Activated gamma-delta T cell treated with Interleukin-2 at 50 U/mL for 16 hours (primary cell): ENCODE measurements at regions not wholly inside any gene's neighbourhood (a gene's known extent, or its start where the extent isn't known, plus 50 kb on each side); places are given as distances from the start of the nearest gene placed in this dataset.

Experiments used
- DNase-seq: peaks from one replicate; pipeline ENCODE4 v3.0.0-alpha.2; 2020

DNA sequence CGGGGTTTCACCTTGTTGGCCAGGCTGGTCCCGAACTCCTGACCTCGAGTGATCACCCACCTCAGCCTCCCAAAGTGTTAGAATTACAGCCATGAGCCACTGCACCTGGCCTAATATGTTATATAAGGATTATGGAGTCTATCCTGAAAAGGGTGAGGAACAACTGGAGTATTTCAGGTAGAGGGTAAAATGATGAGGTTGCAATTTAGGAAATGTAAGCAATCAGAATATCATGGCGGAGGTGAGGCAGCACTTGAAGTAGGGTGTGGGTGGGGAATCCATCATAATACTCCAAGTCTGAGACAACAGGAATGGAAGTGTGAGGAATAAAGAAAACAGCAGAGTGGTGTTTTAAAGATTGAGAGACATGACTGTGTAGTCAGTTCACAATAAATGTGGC is 582.2 kb downstream of the FGF9 start:
- DNase-seq, result no peak

GRCh38 chr13:22256111-22256639 is 585.3 kb downstream of the FGF9 start:
- no peak for DNase-seq

GRCh38 chr13:22262001-22262885 is 591.4 kb downstream of the FGF9 start:
- DNase-seq, result no peak

DNA sequence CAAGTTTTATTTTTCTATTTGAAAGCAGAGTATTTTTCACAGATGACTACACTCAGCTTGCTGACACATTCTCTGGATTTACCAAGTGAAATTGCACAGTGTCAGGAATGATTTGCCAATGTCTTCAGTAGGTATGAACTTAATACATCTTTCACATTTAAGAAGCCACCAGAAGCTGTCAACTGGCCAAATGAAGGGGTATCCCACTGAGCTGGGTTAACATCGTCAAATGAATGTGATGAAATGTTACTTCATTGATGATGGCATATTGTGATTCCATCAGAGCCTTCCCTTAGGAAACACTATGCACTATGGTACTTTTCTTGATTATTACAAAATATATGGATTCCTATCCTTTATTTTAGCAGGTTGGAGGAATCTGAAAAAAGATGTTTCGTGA is 592.3 kb downstream of the FGF9 start:
- no peak for DNase-seq

DNA sequence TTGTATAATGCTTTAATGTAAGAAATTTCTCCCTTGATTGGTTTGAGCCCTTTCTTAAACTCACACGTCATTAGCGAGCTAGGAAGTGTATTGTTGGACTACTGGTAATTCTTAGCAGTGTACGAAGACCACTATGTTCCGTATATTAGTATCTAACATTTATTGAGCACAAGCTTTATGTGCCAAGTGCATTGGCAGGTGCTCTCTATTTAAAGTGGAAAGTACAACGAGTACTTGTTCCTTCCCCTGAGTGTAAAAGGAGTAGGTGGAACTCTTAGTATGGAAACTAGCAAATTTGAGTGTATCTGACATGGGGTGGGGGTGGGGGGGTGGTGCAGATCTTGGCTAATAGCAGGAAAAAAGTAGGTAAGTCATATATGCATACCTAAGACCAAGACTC is 594.7 kb downstream of the FGF9 start:
- DNase-seq, result no peak

DNA sequence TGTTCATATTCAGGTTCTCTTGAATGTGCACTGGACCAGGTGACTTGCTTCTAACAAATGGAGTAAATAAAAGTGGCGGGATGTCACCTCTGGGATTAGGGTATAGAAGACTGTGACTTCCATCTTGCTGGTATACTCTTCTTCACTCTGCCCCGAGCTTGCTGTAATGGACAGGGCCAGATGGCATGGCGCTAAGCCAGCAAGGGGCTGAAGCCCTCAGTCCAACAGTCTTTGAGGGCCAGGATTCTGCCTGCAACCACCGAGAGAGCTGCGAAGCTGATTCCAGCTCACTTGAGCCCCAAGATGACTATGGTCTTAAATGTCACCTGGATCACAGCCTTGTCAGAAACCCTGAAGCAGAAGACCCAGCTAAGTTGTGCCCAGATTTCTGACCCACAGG is 600.0 kb downstream of the FGF9 start:
- DNase-seq, result no peak

DNA sequence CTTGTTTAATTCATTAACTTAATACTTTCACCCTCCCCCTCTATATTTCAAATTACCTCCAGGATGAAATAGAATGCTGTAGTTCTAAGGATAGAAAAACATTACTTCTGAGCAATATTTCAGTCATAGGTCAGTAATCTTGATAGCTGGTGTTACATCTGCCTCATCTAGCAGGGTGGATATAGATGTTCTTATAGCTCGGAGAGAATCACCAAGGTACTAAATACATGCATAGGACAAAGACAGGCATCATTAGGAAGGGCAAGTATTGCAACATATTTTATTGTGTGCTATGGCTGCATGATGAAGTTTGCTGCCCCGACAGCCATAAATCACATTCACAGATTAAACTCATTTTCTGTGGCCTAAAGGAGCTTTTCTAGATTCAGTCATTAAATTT is 601.0 kb downstream of the FGF9 start:
- DNase-seq, result no peak

DNA sequence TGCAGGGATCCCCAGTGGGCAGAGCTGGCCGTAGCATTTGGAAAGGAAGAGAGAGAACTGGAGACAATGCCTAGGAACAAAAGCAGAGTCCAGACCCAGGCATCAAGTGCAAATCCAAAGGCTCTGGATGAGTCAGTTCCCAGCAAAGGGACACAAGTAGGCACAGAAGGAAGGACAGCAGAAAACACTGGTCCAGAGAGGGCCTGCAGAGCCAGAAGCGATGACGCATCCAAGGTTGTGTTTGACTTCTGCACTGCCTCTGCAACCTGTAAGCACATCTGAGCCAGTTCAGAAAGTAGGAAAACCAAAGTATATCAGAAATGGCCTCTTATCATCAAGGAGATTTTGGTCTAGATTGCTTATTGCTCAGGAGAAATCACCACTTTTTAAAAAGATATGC is 604.5 kb downstream of the FGF9 start:
- no peak for DNase-seq

GRCh38 chr13:22276616-22277015 is 605.7 kb downstream of the FGF9 start:
- DNase-seq, result no peak

DNA sequence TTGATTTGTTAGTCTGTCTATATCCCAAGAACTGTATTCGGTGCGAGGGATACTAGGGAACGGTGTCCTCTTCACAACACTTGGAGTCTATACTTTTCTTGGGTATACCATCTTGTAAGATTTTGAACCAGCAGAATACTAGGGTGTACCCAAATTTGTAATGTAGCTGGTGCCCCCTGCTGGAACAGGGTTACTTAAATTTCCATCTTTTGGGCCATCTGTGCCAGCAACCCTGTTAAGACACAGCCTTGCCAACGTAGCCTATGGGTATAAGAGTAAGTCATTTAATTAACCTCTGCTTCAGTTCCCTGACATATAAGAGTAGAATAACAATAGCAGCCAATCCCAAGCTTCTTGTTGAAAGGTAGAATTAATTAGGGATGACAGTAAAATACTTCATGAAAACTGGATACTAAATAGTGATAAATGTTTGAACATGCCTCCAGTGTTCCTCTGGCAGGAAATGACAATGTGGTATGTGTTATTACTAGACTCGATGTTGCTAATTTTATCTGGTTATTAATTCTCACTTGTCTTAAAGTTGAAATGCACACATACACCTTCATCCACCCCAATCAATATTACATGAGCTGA is 607.6 kb downstream of the FGF9 start:
- DNase-seq, result peak; percentile 73

- DNase-seq, result no peak
Observed at GRCh38 chr13:22285867-22286266, 615.0 kb downstream of the FGF9 start.

GRCh38 chr13:22286338-22286737 is 615.5 kb downstream of the FGF9 start:
- DNase-seq, result no peak

- DNase-seq, result no peak
Observed at GRCh38 chr13:22287343-22287920, 616.6 kb downstream of the FGF9 start.

DNA sequence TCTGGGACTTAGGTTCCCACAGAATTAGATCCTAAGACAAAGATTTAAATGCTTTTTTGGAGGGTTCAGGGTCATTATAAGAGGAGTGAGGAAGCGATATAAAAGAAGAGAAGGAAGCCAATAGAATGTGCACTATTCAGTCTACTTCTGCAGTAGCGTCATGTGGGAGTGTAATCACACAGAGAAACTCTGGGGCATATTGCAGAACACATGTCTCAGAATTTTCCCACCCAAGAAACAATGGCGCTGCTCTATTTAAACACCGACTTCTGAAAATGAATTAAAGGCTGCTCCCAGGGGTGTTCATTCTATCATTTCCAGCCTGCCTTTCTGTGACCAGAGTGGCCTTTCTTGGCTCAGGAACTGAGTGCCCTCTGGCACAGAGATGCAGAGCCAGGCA is 617.6 kb downstream of the FGF9 start:
- DNase-seq, result no peak

DNA sequence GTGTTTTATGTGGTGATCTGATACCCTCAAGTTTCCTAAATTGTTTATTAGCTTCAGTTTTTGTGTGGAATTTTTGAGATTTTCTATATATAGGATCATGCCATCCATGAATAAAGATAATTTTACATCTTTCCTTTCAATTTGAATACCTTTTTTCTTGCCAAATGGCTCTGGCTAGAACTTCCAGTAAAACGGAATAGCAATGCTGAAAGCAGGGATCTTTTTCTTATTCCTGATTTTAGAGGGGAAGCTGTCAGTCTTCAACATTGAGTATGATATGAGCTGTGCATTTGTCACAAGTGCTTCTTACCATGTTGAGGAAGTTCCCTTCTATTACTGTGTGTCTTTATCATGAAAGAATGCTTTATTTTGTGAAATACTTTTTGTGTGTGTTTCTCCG is 618.8 kb downstream of the FGF9 start:
- DNase-seq, result no peak

- DNase-seq, result no peak
Observed at GRCh38 chr13:22298530-22298929, 627.7 kb downstream of the FGF9 start.

GRCh38 chr13:22311734-22312404 is 641.0 kb downstream of the FGF9 start:
- DNase-seq, result no peak

DNA sequence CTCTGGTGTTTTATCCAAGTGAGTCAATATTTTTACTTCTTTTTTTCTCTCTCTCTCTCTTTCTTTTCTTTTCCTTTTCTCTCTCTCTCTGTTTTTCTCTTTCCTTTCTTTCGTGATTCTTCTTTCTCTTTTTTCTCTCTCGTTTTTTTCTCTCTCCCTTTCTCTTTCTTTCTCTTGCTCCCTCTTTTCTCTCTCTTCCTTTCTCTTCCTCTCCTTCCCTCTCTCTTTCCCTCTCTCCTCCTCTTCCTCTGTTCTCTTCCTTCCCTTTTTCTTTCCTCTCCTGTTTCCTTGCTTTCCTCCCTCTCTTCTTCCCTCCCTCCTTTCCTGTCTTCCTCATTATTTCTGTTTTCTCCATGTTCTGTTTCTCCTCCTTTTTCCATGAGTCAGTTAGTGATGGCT is 641.5 kb downstream of the FGF9 start:
- DNase-seq, result no peak

DNA sequence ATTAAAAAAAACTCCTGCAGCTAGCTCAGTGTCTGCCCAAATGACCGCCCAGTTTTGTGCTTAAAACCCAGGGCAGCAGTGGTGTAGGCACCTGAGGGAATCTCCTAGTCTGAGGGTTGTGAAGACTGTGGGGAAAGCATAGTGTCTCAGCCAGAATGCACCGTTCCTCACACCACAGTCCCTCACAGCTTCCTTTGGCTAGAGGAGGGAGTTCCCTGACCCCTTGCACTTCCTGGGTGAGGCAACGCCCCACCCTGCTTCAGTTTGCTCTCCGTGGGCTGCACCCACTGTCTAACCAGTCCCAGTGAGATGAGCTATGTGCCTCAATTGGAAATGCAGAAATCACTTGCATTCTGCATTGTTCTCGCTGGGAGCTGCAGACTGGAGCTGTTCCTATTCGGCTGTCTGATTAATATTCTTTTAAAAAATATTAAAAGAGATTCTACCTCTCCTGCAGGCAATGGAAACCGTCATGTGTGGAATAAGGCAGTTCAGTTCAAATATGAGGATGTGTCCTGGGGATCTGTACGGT is 645.7 kb downstream of the FGF9 start:
- DNase-seq, result no peak

DNA sequence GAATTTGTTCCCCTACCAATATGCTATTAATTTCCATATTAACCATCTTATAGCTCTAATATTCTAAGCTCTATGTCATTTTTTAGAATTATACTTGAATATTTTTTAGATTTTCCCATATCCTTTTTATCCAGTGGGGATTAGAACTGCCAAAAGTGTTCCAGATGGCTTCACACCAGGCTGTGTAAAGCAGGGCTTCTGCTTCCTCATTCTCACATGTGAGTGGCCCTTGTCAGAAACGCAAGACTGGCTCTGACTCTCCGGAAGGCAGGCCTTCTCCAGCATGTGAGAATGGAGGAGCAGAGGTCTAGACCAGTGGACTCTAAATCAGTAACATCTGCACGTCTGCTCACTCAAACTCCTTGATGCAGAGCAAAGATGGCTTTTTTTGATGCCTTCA is 650.1 kb downstream of the FGF9 start:
- DNase-seq, result no peak

DNA sequence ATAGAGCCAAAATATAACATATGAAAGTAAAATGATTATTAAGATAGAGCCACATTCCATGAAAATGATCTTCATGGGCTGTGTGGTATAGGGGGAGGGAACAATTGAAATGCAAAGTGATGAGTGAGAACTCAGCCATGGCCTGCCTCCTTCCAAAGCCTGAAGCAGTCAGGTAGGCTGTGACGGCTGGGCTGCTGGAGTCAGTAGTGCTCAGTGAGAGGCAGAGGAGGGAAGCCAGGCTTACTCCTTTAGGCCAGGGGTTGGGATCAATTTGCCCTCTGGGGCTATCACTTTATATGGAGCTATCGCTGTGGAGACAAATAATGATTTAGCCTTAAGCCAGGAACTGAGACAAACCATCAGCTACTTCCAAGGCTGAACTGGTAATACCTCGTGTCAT is 654.9 kb downstream of the FGF9 start:
- no peak for DNase-seq

GRCh38 chr13:22332416-22332815 is 661.5 kb downstream of the FGF9 start:
- no peak for DNase-seq

GRCh38 chr13:22336460-22336859 is 665.6 kb downstream of the FGF9 start:
- no peak for DNase-seq
